HG03064 (cell line): ENCODE measurements at regions not wholly inside any gene's neighbourhood (a gene's known extent, or its start where the extent isn't known, plus 50 kb on each side); places are given as distances from the start of the nearest gene placed in this dataset.

ENCODE experiments used
- ATAC-seq: cut with Tn5 transposase; IDR thresholded peaks from one replicate; pipeline ENCODE4 v1.9.1; 2021; ENCODE audit warnings: low read depth; ENCODE audit not compliant: unreplicated experiment

DNA sequence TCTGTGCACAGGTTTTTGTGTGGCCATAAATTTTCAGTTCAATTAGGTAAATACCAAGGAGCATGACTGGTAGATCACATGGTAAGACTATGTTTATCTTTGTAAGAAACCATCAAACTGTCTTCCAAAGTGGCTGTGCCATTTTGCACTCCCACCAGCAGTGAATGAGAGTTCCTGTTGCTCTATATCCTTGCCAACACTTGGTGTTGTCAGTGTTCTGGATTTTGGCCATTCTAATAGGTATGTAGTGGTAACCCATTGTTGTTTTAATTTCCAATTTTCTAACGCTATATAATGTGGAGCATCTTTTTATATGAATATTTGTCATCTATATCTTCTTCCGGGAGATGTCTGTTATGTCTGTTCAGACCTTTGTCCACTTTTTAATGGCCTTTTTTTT lies 51.7 kb upstream of the MED4 start:
- ATAC-seq, result no peak

DNA sequence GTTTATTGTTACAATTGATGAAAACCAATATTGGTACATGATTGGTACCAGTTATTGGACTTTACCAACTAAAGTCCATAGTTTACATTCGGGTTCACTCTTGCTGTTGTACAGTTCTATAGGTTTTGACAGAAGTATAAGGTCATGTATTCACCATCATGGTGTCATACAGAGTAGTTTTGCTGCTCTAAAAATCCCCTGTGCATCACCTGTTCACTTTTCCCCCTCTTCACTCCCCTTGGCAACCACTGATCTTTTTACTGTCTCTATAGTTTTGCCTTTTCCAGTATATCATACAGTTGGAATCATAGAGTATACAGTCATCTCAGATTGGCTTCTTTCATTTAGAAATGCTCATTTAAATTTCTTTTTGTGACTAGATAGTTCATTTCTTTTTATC lies 51.2 kb upstream of the MED4 start:
- no peak for ATAC-seq
